H1 (cell line): ENCODE measurements at regions not wholly inside any gene's neighbourhood (a gene's known extent, or its start where the extent isn't known, plus 50 kb on each side); places are given as distances from the start of the nearest gene placed in this dataset.

Source experiments
- CTCF ChIA-PET: fragments of 300-600 bp; sonication (Branson Sonifier 250); formaldehyde crosslinking; loops from one replicate; lab custom pipeline; 2021; ENCODE audit not compliant: partially characterized antibody; lab: Charles Lee
- POLR2A ChIA-PET: fragments of 300-600 bp; sonication (Branson Sonifier 250); formaldehyde crosslinking; loops from one replicate; lab custom pipeline; 2021; ENCODE audit warnings: inconsistent platforms; ENCODE audit not compliant: partially characterized antibody; lab: Charles Lee
- DNase-seq, 2 experiments: peaks; one replicate each; pipeline versions ENCODE4 v3.0.0 to v3.0.0-alpha.2; 2010 to 2022; ENCODE audit warnings: low spot score in 2 of 2, low read depth in 1 of 2, mixed read lengths in 1 of 2
- FAIRE-seq: peaks from 2 replicates; lab custom pipeline; 2011; peaks lifted over from hg19 to GRCh38; lab: Jason Lieb, UNC
- H2AFZ ChIP-seq: 2 replicates; pipeline ENCODE4 v1.8.1; 2012; ENCODE audit warnings: low read length, inconsistent platforms
- H2AK5ac ChIP-seq: 2 replicates; pipeline ENCODE4 v1.6.1; 2013; ENCODE audit warnings: low read depth, low read length
- H2BK120ac ChIP-seq: replicated peaks from 2 replicates; pipeline ENCODE3; 2013; ENCODE audit warnings: low read depth, low read length, inconsistent platforms
- H2BK12ac ChIP-seq: 2 replicates; pipeline ENCODE4 v1.6.1; 2013; ENCODE audit warnings: low read depth, low read length
- H2BK15ac ChIP-seq: 2 replicates; pipeline ENCODE4 v1.6.1; 2013; ENCODE audit warnings: low read length
- H2BK20ac ChIP-seq: 2 replicates; pipeline ENCODE4 v1.6.1; 2013; ENCODE audit warnings: low read length
- H2BK5ac ChIP-seq: 2 replicates; pipeline ENCODE4 v1.6.1; 2013; ENCODE audit warnings: low read depth, low read length
- H3K14ac ChIP-seq: 2 replicates; pipeline ENCODE4 v1.6.1; 2013; ENCODE audit warnings: inconsistent platforms; ENCODE audit not compliant: insufficient read length
- H3K18ac ChIP-seq: 2 replicates; pipeline ENCODE4 v1.6.1; 2013; ENCODE audit warnings: low read length; ENCODE audit errors: extremely low read depth
- H3K23ac ChIP-seq: 2 replicates; pipeline ENCODE4 v1.6.1; 2013; ENCODE audit warnings: inconsistent platforms; ENCODE audit not compliant: insufficient read length
- H3K23me2 ChIP-seq: 2 replicates; pipeline ENCODE4 v1.6.1; 2013; ENCODE audit warnings: low read depth, low read length
- H3K27ac ChIP-seq: 2 replicates; pipeline ENCODE4 v1.6.1; 2011; ENCODE audit warnings: low read depth, low read length, inconsistent platforms
- H3K27me3 ChIP-seq, 4 experiments: replicated peaks in 1 of 4; 1 replicate in 1 of 4; 2 replicates in 3 of 4; pipeline versions ENCODE4 v1.6.1 to v1.8.1; 2011 to 2013; ENCODE audit warnings: low read length in 3 of 4, mild to moderate bottlenecking in 3 of 4, inconsistent platforms in 2 of 4, mixed read lengths in 2 of 4, moderate library complexity in 1 of 4; ENCODE audit not compliant: control insufficient read depth in 3 of 4, insufficient read depth in 3 of 4; ENCODE audit errors: extremely low read depth in 1 of 4
- H3K36me3 ChIP-seq, 4 experiments: 2 replicates each; pipeline versions ENCODE4 v1.6.1 to v1.8.1; 2011 to 2013; ENCODE audit warnings: mild to moderate bottlenecking in 4 of 4, low read length in 3 of 4, moderate library complexity in 2 of 4, control low read depth in 1 of 4, inconsistent platforms in 1 of 4; ENCODE audit not compliant: insufficient read depth in 4 of 4, control insufficient read depth in 2 of 4
- H3K4ac ChIP-seq: replicated peaks from 2 replicates; pipeline ENCODE3; 2013; ENCODE audit warnings: low read length, low read depth, mixed read lengths, inconsistent platforms; ENCODE audit not compliant: insufficient read length
- H3K4me1 ChIP-seq, 4 experiments: replicated peaks in 1 of 4; 1 replicate in 1 of 4; 2 replicates in 3 of 4; pipeline versions ENCODE4 v1.6.1 to v1.8.1; 2011 to 2013; ENCODE audit warnings: low read length in 3 of 4, inconsistent platforms in 2 of 4, mixed read lengths in 1 of 4; ENCODE audit not compliant: insufficient read depth in 4 of 4, control insufficient read depth in 3 of 4
- H3K4me2 ChIP-seq, 2 experiments: 2 replicates each; pipeline versions ENCODE4 v1.6.1 to v1.8.1; 2011 to 2013; ENCODE audit warnings: low read depth in 2 of 2, low read length in 2 of 2, control low read depth in 1 of 2, inconsistent platforms in 1 of 2, mild to moderate bottlenecking in 1 of 2; ENCODE audit not compliant: insufficient read depth in 1 of 2
- H3K4me3 ChIP-seq, 4 experiments: fragments of 200-600, 300-600 bp in 1 of 4; sonication (generic), shearing (Covaris generic), sonication (Bioruptor Twin) in 1 of 4; 2 replicates each; pipeline versions ENCODE4 v1.5.1 to v1.8.1; 2011 to 2016; ENCODE audit warnings: low read length in 4 of 4, low read depth in 3 of 4, control low read depth in 2 of 4, inconsistent platforms in 2 of 4, mild to moderate bottlenecking in 2 of 4, mixed read lengths in 1 of 4, moderate library complexity in 1 of 4; ENCODE audit not compliant: insufficient read depth in 2 of 4; ENCODE audit errors: extremely low read depth in 1 of 4
- H3K56ac ChIP-seq: replicated peaks from 2 replicates; pipeline ENCODE3; 2013; ENCODE audit warnings: low read depth, mild to moderate bottlenecking, mixed read lengths, low read length, inconsistent platforms; ENCODE audit not compliant: insufficient read length
- H3K79me1 ChIP-seq: 2 replicates; pipeline ENCODE4 v1.6.1; 2013; ENCODE audit warnings: low read depth, low read length, control low read depth
- H3K79me2 ChIP-seq, 2 experiments: 2 replicates each; pipeline versions ENCODE4 v1.6.1 to v1.8.1; 2012 to 2013; ENCODE audit warnings: low read length in 2 of 2, mild to moderate bottlenecking in 2 of 2, inconsistent platforms in 1 of 2; ENCODE audit not compliant: insufficient read depth in 2 of 2, control insufficient read depth in 1 of 2
- H3K9ac ChIP-seq, 4 experiments: replicated peaks in 1 of 4; 1 replicate in 1 of 4; 2 replicates in 3 of 4; pipeline versions ENCODE4 v1.6.1 to v1.8.1; 2011 to 2013; ENCODE audit warnings: low read depth in 3 of 4, low read length in 3 of 4, control low read depth in 2 of 4, mild to moderate bottlenecking in 2 of 4, moderate library complexity in 2 of 4, inconsistent platforms in 1 of 4; ENCODE audit errors: extremely low read depth in 1 of 4
- H3K9me3 ChIP-seq, 2 experiments: 2 replicates each; pipeline versions ENCODE4 v1.6.1 to v1.8.1; 2012 to 2013; ENCODE audit warnings: mild to moderate bottlenecking in 2 of 2, moderate library complexity in 2 of 2, control low read depth in 1 of 2, inconsistent platforms in 1 of 2, low read depth in 1 of 2, low read length in 1 of 2, mixed read lengths in 1 of 2; ENCODE audit not compliant: insufficient read depth in 2 of 2
- H4K20me1 ChIP-seq, 2 experiments: replicated peaks in 1 of 2; 2 replicates each; pipeline versions ENCODE3 to v1.8.1; 2011 to 2013; ENCODE audit warnings: inconsistent platforms in 2 of 2, low read length in 2 of 2, mild to moderate bottlenecking in 1 of 2; ENCODE audit not compliant: insufficient read depth in 2 of 2, control insufficient read depth in 1 of 2
- H4K5ac ChIP-seq: 2 replicates; pipeline ENCODE4 v1.6.1; 2013; ENCODE audit warnings: low read length, low read depth, mixed read lengths, inconsistent platforms; ENCODE audit not compliant: insufficient read length
- H4K8ac ChIP-seq: 2 replicates; pipeline ENCODE4 v1.8.0; 2013; ENCODE audit warnings: mild to moderate bottlenecking, moderate library complexity, low read length, inconsistent platforms; ENCODE audit not compliant: insufficient read depth; ENCODE audit errors: extremely low read depth
- H4K91ac ChIP-seq: replicated peaks from 2 replicates; pipeline ENCODE3; 2013; ENCODE audit warnings: low read length, mixed read lengths, inconsistent platforms; ENCODE audit not compliant: insufficient read length
- CBX5 ChIP-seq: fragments of 300-800, 300-1000 bp; sonication (generic); IDR thresholded peaks from 2 replicates; pipeline ENCODE4 v1.7.1; 2016; ENCODE audit warnings: antibody characterized with exemption, low read length, low read depth
- CHD2 ChIP-seq: IDR thresholded peaks from 2 replicates; pipeline ENCODE4 v1.6.1; 2012; ENCODE audit warnings: low read length, improper control_type of control experiment
- EGR1 ChIP-seq: IDR thresholded peaks from 2 replicates; pipeline ENCODE4 v1.6.1; 2011; ENCODE audit warnings: low read depth, low read length, borderline replicate concordance
- GTF2F1 ChIP-seq: IDR thresholded peaks from 2 replicates; pipeline ENCODE4 v1.6.1; 2012; ENCODE audit warnings: low read depth, low read length, improper control_type of control experiment, borderline replicate concordance
- HDAC2 ChIP-seq, 2 experiments: fragments of 300-600 bp in 1 of 2; sonication (generic) in 1 of 2; IDR thresholded peaks; 2 replicates each; pipeline ENCODE4 v1.6.1; 2011 to 2012; ENCODE audit warnings: low read depth in 2 of 2, low read length in 2 of 2, mild to moderate bottlenecking in 2 of 2, moderate library complexity in 2 of 2, borderline replicate concordance in 1 of 2, inconsistent platforms in 1 of 2
- KDM1A ChIP-seq: fragments of 200-600, 300-600 bp; sonication (generic); IDR thresholded peaks from 2 replicates; pipeline ENCODE4 v1.7.1; 2016; ENCODE audit warnings: mild to moderate bottlenecking, low read length, borderline replicate concordance
- MAX ChIP-seq: IDR thresholded peaks from 2 replicates; pipeline ENCODE4 v1.6.1; 2012; ENCODE audit warnings: inconsistent platforms
- NRF1 ChIP-seq: IDR thresholded peaks from 2 replicates; pipeline ENCODE4 v1.6.1; 2011; ENCODE audit warnings: mild to moderate bottlenecking, low read depth, low read length, improper control_type of control experiment
- POLR2A ChIP-seq, 2 experiments: IDR thresholded peaks; 1 replicate in 1 of 2; 2 replicates in 1 of 2; pipeline ENCODE4 v1.6.1; 2011; ENCODE audit warnings: low read depth in 2 of 2, low read length in 2 of 2, mild to moderate bottlenecking in 2 of 2; ENCODE audit errors: control extremely low read depth in 1 of 2
- POLR2AphosphoS5 ChIP-seq: IDR thresholded peaks from 2 replicates; pipeline ENCODE4 v1.6.1; 2011; ENCODE audit warnings: low read depth, low read length
- SP1 ChIP-seq: IDR thresholded peaks from 2 replicates; pipeline ENCODE4 v1.6.1; 2011; ENCODE audit warnings: low read depth, low read length
- SP2 ChIP-seq: IDR thresholded peaks from 2 replicates; pipeline ENCODE4 v1.6.1; 2012; ENCODE audit warnings: mild to moderate bottlenecking, low read length, inconsistent platforms
- SRF ChIP-seq: IDR thresholded peaks from 2 replicates; pipeline ENCODE4 v1.6.1; 2011; ENCODE audit warnings: mild to moderate bottlenecking, low read depth, low read length, moderate library complexity
- TAF7 ChIP-seq: optimal IDR thresholded peaks from 2 replicates; pipeline ENCODE3; 2011; ENCODE audit warnings: low read depth, mild to moderate bottlenecking, inconsistent platforms, low read length, moderate library complexity, borderline replicate concordance
- USF2 ChIP-seq: IDR thresholded peaks from 2 replicates; pipeline ENCODE4 v1.6.1; 2011; ENCODE audit warnings: low read length, improper control_type of control experiment
- WGBS, 2 experiments: shearing (Covaris generic) in 1 of 2; methylation state at CpG; one replicate each; pipeline versions ENCODE4 v1.1.6 to v1.1.7; 2013 to 2015; ENCODE audit warnings: low lambda C conversion rate in 2 of 2, mixed read lengths in 2 of 2, inconsistent platforms in 1 of 2, low coverage in 1 of 2, missing lambda C conversion rate in 1 of 2; ENCODE audit not compliant: insufficient replicate concordance in 2 of 2, insufficient coverage in 1 of 2, insufficient read length in 1 of 2; ENCODE audit errors: extremely low coverage in 1 of 2, missing lambda C conversion rate in 1 of 2; 5-methylcytosine and 5-hydroxymethylcytosine counted together

GRCh38 chr3:144477593-144477992 is 506.0 kb downstream of the DIPK2A start:
- H3K79me2 ChIP-seq, result no peaks in the 10 kb centered on the region
- no peak overlapping the region for H2BK12ac ChIP-seq
- no peak overlapping the region for H4K8ac ChIP-seq
- H3K36me3 ChIP-seq, result no peaks in the 10 kb centered on the region
- no peak overlapping the region for H4K5ac ChIP-seq
- no peaks in the 10 kb centered on the region for H3K27me3 ChIP-seq
- H3K56ac ChIP-seq, result no peak overlapping the region
- 95% methylated on average over 1 of the region's 1 CpG; no CpG with 5 or more reads in 1 of the 2 experiments for WGBS, 2 experiments
- ChIA-PET POLR2A (no interaction called here), CTCF (interaction anchor here (0.7 kb wide), 1 partner anchor 67 kb away, joined by 3 read pairs; no protein-coding TSS in a partner anchor)
- H3K9ac ChIP-seq, result no peak overlapping the region
- no peak overlapping the region for H2BK120ac ChIP-seq
- no peaks in the 10 kb centered on the region; a peak in 1 of 7 replicates for H3K4me1 ChIP-seq
- H2AK5ac ChIP-seq, result no peak overlapping the region
- no peak overlapping the region for H2AFZ ChIP-seq
- no peaks in the 10 kb centered on the region for H4K20me1 ChIP-seq
- H3K18ac ChIP-seq, result no peak overlapping the region
- H4K91ac ChIP-seq, result no peak overlapping the region
- no peak overlapping the region for H3K23ac ChIP-seq
- H3K14ac ChIP-seq, result no peak overlapping the region
- no peaks in the 10 kb centered on the region for H3K23me2 ChIP-seq
- no peak overlapping the region for H2BK5ac ChIP-seq
- FAIRE-seq (no peak), DNase-seq (no peak)
- no peak overlapping the region for H3K4me3 ChIP-seq
- H2BK15ac ChIP-seq, result no peak overlapping the region
- no peak overlapping the region for H3K4ac ChIP-seq
- H3K4me2 ChIP-seq, result no peak overlapping the region
- H3K79me1 ChIP-seq, result no peaks in the 10 kb centered on the region
- no peak overlapping the region for H3K27ac ChIP-seq
- H3K9me3 ChIP-seq, result no peaks in the 10 kb centered on the region
- H2BK20ac ChIP-seq, result no peak overlapping the region
- no peak for TF ChIP-seq USF2
- no peak for TF ChIP-seq POLR2AphosphoS5
- no peak for TF ChIP-seq EGR1
- no peak for TF ChIP-seq NRF1
- TF ChIP-seq MAX, result no peak
- no peak for TF ChIP-seq POLR2A (IDR thresholded peaks at IDR 0.05; ENCODE audit: control extremely low read depth in 1 of 2, low read depth in 2 of 2, low read length in 2 of 2)
- no peak for TF ChIP-seq SP1
- no peak for TF ChIP-seq CHD2
- no peak for TF ChIP-seq HDAC2 (IDR thresholded peaks at IDR 0.05; ENCODE audit: borderline replicate concordance in 1 of 2, low read depth in 2 of 2, low read length in 2 of 2)
- TF ChIP-seq SP2, result no peak
- TF ChIP-seq CBX5, result no peak
- no peak for TF ChIP-seq TAF7
- TF ChIP-seq GTF2F1, result no peak
- TF ChIP-seq KDM1A, result no peak
- TF ChIP-seq SRF, result no peak
